Gastrocnemius medialis (tissue), 4 donors: ENCODE measurements at regions not wholly inside any gene's neighbourhood (a gene's known extent, or its start where the extent isn't known, plus 50 kb on each side); places are given as distances from the start of the nearest gene placed in this dataset.

Experiments used
- CTCF ChIP-seq, 5 experiments: fragments of 450-650 bp in 3 of 5; fragments of 200-600 bp in 2 of 5; sonication (generic) in 2 of 5; IDR thresholded peaks in 4 of 5; conservative IDR thresholded peaks in 1 of 5; 1 replicate in 4 of 5; 2 replicates in 1 of 5; pipeline ENCODE4 v1.5.1; 2016 to 2019; ENCODE audit warnings: antibody characterized with exemption in 5 of 5, mild to moderate bottlenecking in 3 of 5, moderate library complexity in 3 of 5
- POLR2A ChIP-seq, 2 donors: fragments of 450-650 bp; IDR thresholded peaks; one replicate each; pipeline ENCODE4 v1.6.1; 2017; ENCODE audit warnings: antibody characterized with exemption in 2 of 2, mild to moderate bottlenecking in 2 of 2, moderate library complexity in 2 of 2

- TF ChIP-seq CTCF (IDR thresholded peaks at IDR 0.05 in 4 of 5, conservative IDR thresholded peaks at IDR 0.05 in 1 of 5) (no peak), POLR2A (IDR thresholded peaks at IDR 0.05) (no peak)
Observed at GRCh38 chr20:56897958-56898349, 268.8 kb downstream of the TFAP2C start.
